ENCODE measurements at regions not wholly inside any gene's neighbourhood (a gene's known extent, or its start where the extent isn't known, plus 50 kb on each side); places are given as distances from the start of the nearest gene placed in this dataset.

GRCh38 chr2:220377482-220378155 is 750.2 kb downstream of the SLC4A3 start:
- TF ChIP-seq, protein P1, sequence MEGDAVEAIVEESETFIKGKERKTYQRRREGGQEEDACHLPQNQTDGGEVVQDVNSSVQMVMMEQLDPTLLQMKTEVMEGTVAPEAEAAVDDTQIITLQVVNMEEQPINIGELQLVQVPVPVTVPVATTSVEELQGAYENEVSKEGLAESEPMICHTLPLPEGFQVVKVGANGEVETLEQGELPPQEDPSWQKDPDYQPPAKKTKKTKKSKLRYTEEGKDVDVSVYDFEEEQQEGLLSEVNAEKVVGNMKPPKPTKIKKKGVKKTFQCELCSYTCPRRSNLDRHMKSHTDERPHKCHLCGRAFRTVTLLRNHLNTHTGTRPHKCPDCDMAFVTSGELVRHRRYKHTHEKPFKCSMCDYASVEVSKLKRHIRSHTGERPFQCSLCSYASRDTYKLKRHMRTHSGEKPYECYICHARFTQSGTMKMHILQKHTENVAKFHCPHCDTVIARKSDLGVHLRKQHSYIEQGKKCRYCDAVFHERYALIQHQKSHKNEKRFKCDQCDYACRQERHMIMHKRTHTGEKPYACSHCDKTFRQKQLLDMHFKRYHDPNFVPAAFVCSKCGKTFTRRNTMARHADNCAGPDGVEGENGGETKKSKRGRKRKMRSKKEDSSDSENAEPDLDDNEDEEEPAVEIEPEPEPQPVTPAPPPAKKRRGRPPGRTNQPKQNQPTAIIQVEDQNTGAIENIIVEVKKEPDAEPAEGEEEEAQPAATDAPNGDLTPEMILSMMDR (IDR thresholded peaks at IDR 0.05), result no peak
- TF ChIP-seq POLR2A (IDR thresholded peaks at IDR 0.05), result no peak
